ENCODE measurements at regions not wholly inside any gene's neighbourhood (a gene's known extent, or its start where the extent isn't known, plus 50 kb on each side); places are given as distances from the start of the nearest gene placed in this dataset.

- no peak overlapping the region for H3K27ac ChIP-seq (ENCODE audit: low read depth, low read length, poor library complexity, severe bottlenecking)
- H3K9me2 ChIP-seq (ENCODE audit: low read depth, low read length), result no peaks in the 10 kb centered on the region
- no peak overlapping the region for H3K9ac ChIP-seq (ENCODE audit: low read length)
- H3K4me1 ChIP-seq (ENCODE audit: insufficient read depth, low read length, severe bottlenecking), result no peaks in the 10 kb centered on the region
- H3K9me3 ChIP-seq (ENCODE audit: low read length), result no peaks in the 10 kb centered on the region
- H3K27me3 ChIP-seq (ENCODE audit: insufficient read depth, low read length), result no peaks in the 10 kb centered on the region
- no peak for TF ChIP-seq EZH2 (IDR thresholded peaks at IDR 0.05; ENCODE audit: borderline replicate concordance, low read length)
- TF ChIP-seq CTCF (IDR thresholded peaks at IDR 0.05; ENCODE audit: low read length), result no peak
- no peaks in the 10 kb centered on the region for H3K79me2 ChIP-seq (ENCODE audit: insufficient read depth, low read length)
- H2AFZ ChIP-seq (ENCODE audit: low read length), result no peak overlapping the region
- H3K4me3 ChIP-seq (ENCODE audit: low read depth, low read length, poor library complexity, severe bottlenecking), result no peak overlapping the region
- H4K20me1 ChIP-seq (ENCODE audit: insufficient read depth, low read length), result no peaks in the 10 kb centered on the region
- no peaks in the 10 kb centered on the region for H3F3A ChIP-seq (ENCODE audit: insufficient read depth, low read length)
- no peak overlapping the region for H3K4me2 ChIP-seq (ENCODE audit: low read length)
- no peaks in the 10 kb centered on the region for H3K36me3 ChIP-seq (ENCODE audit: insufficient read depth, low read length)
Measured at GRCh38 chr20:39600156-39600555, 638.0 kb downstream of the DHX35 start.

GRCh38 chr20:39596554-39596953 is 634.4 kb downstream of the DHX35 start:
- Histone ChIP-seq H3F3A (ENCODE audit: insufficient read depth, low read length) (no peaks in the 10 kb centered on the region), H3K27ac (ENCODE audit: low read depth, low read length, poor library complexity, severe bottlenecking) (no peak overlapping the region), H3K4me2 (ENCODE audit: low read length) (no peak overlapping the region), H3K9me2 (ENCODE audit: low read depth, low read length) (no peaks in the 10 kb centered on the region), H3K4me1 (ENCODE audit: insufficient read depth, low read length, severe bottlenecking) (no peaks in the 10 kb centered on the region), H3K4me3 (ENCODE audit: low read depth, low read length, poor library complexity, severe bottlenecking) (no peak overlapping the region), H4K20me1 (ENCODE audit: insufficient read depth, low read length) (no peaks in the 10 kb centered on the region), H3K27me3 (ENCODE audit: insufficient read depth, low read length) (no peaks in the 10 kb centered on the region), H3K9me3 (ENCODE audit: low read length) (no peaks in the 10 kb centered on the region), H3K9ac (ENCODE audit: low read length) (no peak overlapping the region), H3K36me3 (ENCODE audit: insufficient read depth, low read length) (no peaks in the 10 kb centered on the region), H3K79me2 (ENCODE audit: insufficient read depth, low read length) (no peaks in the 10 kb centered on the region), H2AFZ (ENCODE audit: low read length) (no peak overlapping the region)
- TF ChIP-seq CTCF (IDR thresholded peaks at IDR 0.05; ENCODE audit: low read length) (no peak), EZH2 (IDR thresholded peaks at IDR 0.05; ENCODE audit: borderline replicate concordance, low read length) (no peak)

GRCh38 chr20:39592371-39592770 is 630.2 kb downstream of the DHX35 start:
- H3K4me2 ChIP-seq (ENCODE audit: low read length), result no peak overlapping the region
- H3K9me2 ChIP-seq (ENCODE audit: low read depth, low read length), result no peaks in the 10 kb centered on the region
- no peaks in the 10 kb centered on the region for H3F3A ChIP-seq (ENCODE audit: insufficient read depth, low read length)
- no peaks in the 10 kb centered on the region for H3K79me2 ChIP-seq (ENCODE audit: insufficient read depth, low read length)
- no peaks in the 10 kb centered on the region for H4K20me1 ChIP-seq (ENCODE audit: insufficient read depth, low read length)
- H3K9ac ChIP-seq (ENCODE audit: low read length), result no peak overlapping the region
- H3K27me3 ChIP-seq (ENCODE audit: insufficient read depth, low read length), result no peaks in the 10 kb centered on the region
- H3K9me3 ChIP-seq (ENCODE audit: low read length), result no peaks in the 10 kb centered on the region
- no peak overlapping the region for H3K4me3 ChIP-seq (ENCODE audit: low read depth, low read length, poor library complexity, severe bottlenecking)
- no peak overlapping the region for H2AFZ ChIP-seq (ENCODE audit: low read length)
- no peak for TF ChIP-seq CTCF (IDR thresholded peaks at IDR 0.05; ENCODE audit: low read length)
- no peak for TF ChIP-seq EZH2 (IDR thresholded peaks at IDR 0.05; ENCODE audit: borderline replicate concordance, low read length)
- H3K36me3 ChIP-seq (ENCODE audit: insufficient read depth, low read length), result no peaks in the 10 kb centered on the region
- no peaks in the 10 kb centered on the region for H3K4me1 ChIP-seq (ENCODE audit: insufficient read depth, low read length, severe bottlenecking)
- no peak overlapping the region for H3K27ac ChIP-seq (ENCODE audit: low read depth, low read length, poor library complexity, severe bottlenecking)
